ENCODE measurements at regions not wholly inside any gene's neighbourhood (a gene's known extent, or its start where the extent isn't known, plus 50 kb on each side); places are given as distances from the start of the nearest gene placed in this dataset.

GRCh38 chr7:15805891-15806290 is 119.4 kb upstream of the MEOX2 start:
- no CpG with 5 or more reads among the region's 2 CpGs for WGBS (ENCODE audit: insufficient coverage)

GRCh38 chr7:15802425-15802824 is 115.9 kb upstream of the MEOX2 start:
- peak in 1 of 6 donors; percentile 20 for DNase-seq (ENCODE audit: low read depth in 4 of 6, low spot score in 6 of 6)
- H3K36me3 ChIP-seq (ENCODE audit: control insufficient read depth, insufficient read depth, low read length) = no peaks in the 10 kb centered on the region
- no CpG with 5 or more reads among the region's 1 CpG for WGBS (ENCODE audit: insufficient coverage)

More at GRCh38 chr7:15805891-15806290, 119.4 kb upstream of the MEOX2 start:
- no peak for DNase-seq (ENCODE audit: low read depth in 4 of 6, low spot score in 6 of 6)
- Histone ChIP-seq H3K9me3 (ENCODE audit: control insufficient read depth, insufficient read depth, low read length) (no peaks in the 10 kb centered on the region), H3K27me3 (ENCODE audit: control insufficient read depth, insufficient read depth, low read length) (no peaks in the 10 kb centered on the region), H3K27ac (ENCODE audit: low read depth, low read length) (no peak overlapping the region), H3K36me3 (ENCODE audit: control insufficient read depth, insufficient read depth, low read length) (no peaks in the 10 kb centered on the region), H3K4me3 (ENCODE audit: low read depth, low read length) (no peak overlapping the region), H3K4me1 (ENCODE audit: control insufficient read depth, insufficient read depth, low read length) (no peaks in the 10 kb centered on the region)

GRCh38 chr7:15801551-15801950 is 115.1 kb upstream of the MEOX2 start:
- no CpG with 5 or more reads among the region's 3 CpGs for WGBS (ENCODE audit: insufficient coverage)
- peak in 4 of 6 donors; percentile 9 to 55 (median 15) for DNase-seq (ENCODE audit: low read depth in 4 of 6, low spot score in 6 of 6)
- Histone ChIP-seq H3K9me3 (ENCODE audit: control insufficient read depth, insufficient read depth, low read length) (no peaks in the 10 kb centered on the region), H3K27me3 (ENCODE audit: control insufficient read depth, insufficient read depth, low read length) (no peaks in the 10 kb centered on the region), H3K27ac (ENCODE audit: low read depth, low read length) (no peak overlapping the region), H3K36me3 (ENCODE audit: control insufficient read depth, insufficient read depth, low read length) (no peaks in the 10 kb centered on the region), H3K4me3 (ENCODE audit: low read depth, low read length) (no peak overlapping the region), H3K4me1 (ENCODE audit: control insufficient read depth, insufficient read depth, low read length) (no peaks in the 10 kb centered on the region)

More at GRCh38 chr7:15802425-15802824, 115.9 kb upstream of the MEOX2 start:
- H3K4me3 ChIP-seq (ENCODE audit: low read depth, low read length) = no peak overlapping the region
- no peaks in the 10 kb centered on the region for H3K9me3 ChIP-seq (ENCODE audit: control insufficient read depth, insufficient read depth, low read length)
- no peak overlapping the region for H3K27ac ChIP-seq (ENCODE audit: low read depth, low read length)
- H3K27me3 ChIP-seq (ENCODE audit: control insufficient read depth, insufficient read depth, low read length) = no peaks in the 10 kb centered on the region
- H3K4me1 ChIP-seq (ENCODE audit: control insufficient read depth, insufficient read depth, low read length) = no peaks in the 10 kb centered on the region

GRCh38 chr7:15801041-15801440 is 114.6 kb upstream of the MEOX2 start:
- no peak for DNase-seq (ENCODE audit: low read depth in 4 of 6, low spot score in 6 of 6)
- Histone ChIP-seq H3K27ac (ENCODE audit: low read depth, low read length) (no peak overlapping the region), H3K36me3 (ENCODE audit: control insufficient read depth, insufficient read depth, low read length) (no peaks in the 10 kb centered on the region), H3K9me3 (ENCODE audit: control insufficient read depth, insufficient read depth, low read length) (no peaks in the 10 kb centered on the region), H3K4me1 (ENCODE audit: control insufficient read depth, insufficient read depth, low read length) (no peaks in the 10 kb centered on the region), H3K27me3 (ENCODE audit: control insufficient read depth, insufficient read depth, low read length) (no peaks in the 10 kb centered on the region), H3K4me3 (ENCODE audit: low read depth, low read length) (no peak overlapping the region)

GRCh38 chr7:15798081-15798480 is 111.6 kb upstream of the MEOX2 start:
- H3K27me3 ChIP-seq (ENCODE audit: control insufficient read depth, insufficient read depth, low read length) = no peaks in the 10 kb centered on the region
- no peaks in the 10 kb centered on the region for H3K4me1 ChIP-seq (ENCODE audit: control insufficient read depth, insufficient read depth, low read length)
- H3K4me3 ChIP-seq (ENCODE audit: low read depth, low read length) = no peak overlapping the region
- no peaks in the 10 kb centered on the region for H3K9me3 ChIP-seq (ENCODE audit: control insufficient read depth, insufficient read depth, low read length)
- WGBS (ENCODE audit: insufficient coverage) = no CpG with 5 or more reads among the region's 1 CpG
- no peak for DNase-seq (ENCODE audit: low read depth in 4 of 6, low spot score in 6 of 6)
- H3K36me3 ChIP-seq (ENCODE audit: control insufficient read depth, insufficient read depth, low read length) = no peaks in the 10 kb centered on the region
- no peak overlapping the region for H3K27ac ChIP-seq (ENCODE audit: low read depth, low read length)

- DNase-seq (ENCODE audit: low read depth in 4 of 6, low spot score in 6 of 6) = no peak
- H3K4me1 ChIP-seq (ENCODE audit: control insufficient read depth, insufficient read depth, low read length) = no peaks in the 10 kb centered on the region
- H3K36me3 ChIP-seq (ENCODE audit: control insufficient read depth, insufficient read depth, low read length) = no peaks in the 10 kb centered on the region
- no peak overlapping the region for H3K4me3 ChIP-seq (ENCODE audit: low read depth, low read length)
- WGBS (ENCODE audit: insufficient coverage) = no CpG with 5 or more reads among the region's 2 CpGs
- no peaks in the 10 kb centered on the region for H3K27me3 ChIP-seq (ENCODE audit: control insufficient read depth, insufficient read depth, low read length)
- H3K27ac ChIP-seq (ENCODE audit: low read depth, low read length) = no peak overlapping the region
- no peaks in the 10 kb centered on the region for H3K9me3 ChIP-seq (ENCODE audit: control insufficient read depth, insufficient read depth, low read length)
Measured at GRCh38 chr7:15795393-15795792, 108.9 kb upstream of the MEOX2 start.

GRCh38 chr7:15794801-15795200 is 108.3 kb upstream of the MEOX2 start:
- no peak overlapping the region for H3K4me3 ChIP-seq (ENCODE audit: low read depth, low read length)
- H3K9me3 ChIP-seq (ENCODE audit: control insufficient read depth, insufficient read depth, low read length) = no peaks in the 10 kb centered on the region
- H3K36me3 ChIP-seq (ENCODE audit: control insufficient read depth, insufficient read depth, low read length) = no peaks in the 10 kb centered on the region
- H3K27me3 ChIP-seq (ENCODE audit: control insufficient read depth, insufficient read depth, low read length) = no peaks in the 10 kb centered on the region
- no peaks in the 10 kb centered on the region for H3K4me1 ChIP-seq (ENCODE audit: control insufficient read depth, insufficient read depth, low read length)
- no peak for DNase-seq (ENCODE audit: low read depth in 4 of 6, low spot score in 6 of 6)
- H3K27ac ChIP-seq (ENCODE audit: low read depth, low read length) = no peak overlapping the region

GRCh38 chr7:15784694-15785030 is 98.2 kb upstream of the MEOX2 start:
- WGBS (ENCODE audit: insufficient coverage) = 100% methylated on average over 1 of the region's 3 CpGs
- no peaks in the 10 kb centered on the region for H3K36me3 ChIP-seq (ENCODE audit: control insufficient read depth, insufficient read depth, low read length)
- H3K4me1 ChIP-seq (ENCODE audit: control insufficient read depth, insufficient read depth, low read length) = peaks cover 6% of the 10 kb centered on the region
- H3K4me3 ChIP-seq (ENCODE audit: low read depth, low read length) = no peak overlapping the region
- H3K27me3 ChIP-seq (ENCODE audit: control insufficient read depth, insufficient read depth, low read length) = no peaks in the 10 kb centered on the region
- no peaks in the 10 kb centered on the region for H3K9me3 ChIP-seq (ENCODE audit: control insufficient read depth, insufficient read depth, low read length)
- no peak for DNase-seq (ENCODE audit: low read depth in 4 of 6, low spot score in 6 of 6)
- peak overlapping the region; percentile 79 for H3K27ac ChIP-seq (ENCODE audit: low read depth, low read length)

GRCh38 chr7:15783987-15784693 is 97.7 kb upstream of the MEOX2 start:
- Histone ChIP-seq H3K9me3 (ENCODE audit: control insufficient read depth, insufficient read depth, low read length) (no peaks in the 10 kb centered on the region), H3K27ac (ENCODE audit: low read depth, low read length) (peak overlapping the region; percentile 79), H3K4me3 (ENCODE audit: low read depth, low read length) (no peak overlapping the region), H3K27me3 (ENCODE audit: control insufficient read depth, insufficient read depth, low read length) (no peaks in the 10 kb centered on the region), H3K36me3 (ENCODE audit: control insufficient read depth, insufficient read depth, low read length) (no peaks in the 10 kb centered on the region), H3K4me1 (ENCODE audit: control insufficient read depth, insufficient read depth, low read length) (peaks cover 6% of the 10 kb centered on the region)
- WGBS (ENCODE audit: insufficient coverage) = no CpG with 5 or more reads among the region's 1 CpG
- DNase-seq (ENCODE audit: low read depth in 4 of 6, low spot score in 6 of 6) = peak; percentile 49 to 84 (median 70)

GRCh38 chr7:15782656-15783055 is 96.2 kb upstream of the MEOX2 start:
- H3K9me3 ChIP-seq (ENCODE audit: control insufficient read depth, insufficient read depth, low read length) = no peaks in the 10 kb centered on the region
- peaks cover 6% of the 10 kb centered on the region for H3K4me1 ChIP-seq (ENCODE audit: control insufficient read depth, insufficient read depth, low read length)
- H3K36me3 ChIP-seq (ENCODE audit: control insufficient read depth, insufficient read depth, low read length) = no peaks in the 10 kb centered on the region
- no peak overlapping the region for H3K4me3 ChIP-seq (ENCODE audit: low read depth, low read length)
- DNase-seq (ENCODE audit: low read depth in 4 of 6, low spot score in 6 of 6) = no peak
- no peak overlapping the region for H3K27ac ChIP-seq (ENCODE audit: low read depth, low read length)
- WGBS (ENCODE audit: insufficient coverage) = no CpG with 5 or more reads among the region's 2 CpGs
- H3K27me3 ChIP-seq (ENCODE audit: control insufficient read depth, insufficient read depth, low read length) = no peaks in the 10 kb centered on the region

Measured in spinal cord (tissue), 9 donors.